Transverse colon (tissue), 3 donors: ENCODE measurements at regions not wholly inside any gene's neighbourhood (a gene's known extent, or its start where the extent isn't known, plus 50 kb on each side); places are given as distances from the start of the nearest gene placed in this dataset.

ENCODE experiments used
- CTCF ChIP-seq, 5 experiments: fragments of 200-600 bp in 3 of 5; fragments of 450-650 bp in 2 of 5; sonication (generic) in 3 of 5; IDR thresholded peaks; 1 replicate in 2 of 5; 2 replicates in 3 of 5; pipeline ENCODE4 v1.5.1; 2016 to 2017; ENCODE audit warnings: antibody characterized with exemption in 5 of 5, inconsistent platforms in 3 of 5, mild to moderate bottlenecking in 2 of 5, moderate library complexity in 1 of 5
- EP300 ChIP-seq: sonication (generic); formaldehyde crosslinking; IDR thresholded peaks from one replicate; pipeline ENCODE4 v1.6.1; 2017; ENCODE audit warnings: antibody characterized with exemption, low read depth

GRCh38 chr6:91464201-91464600, 877.3 kb upstream of the MAP3K7 start:
- TF ChIP-seq EP300 (no peak), CTCF (IDR thresholded peaks at IDR 0.05) (no peak)
